ENCODE measurements at regions not wholly inside any gene's neighbourhood (a gene's known extent, or its start where the extent isn't known, plus 50 kb on each side); places are given as distances from the start of the nearest gene placed in this dataset.
A peak's percentile ranks its signal among the peaks of the same experiment; 100 is the strongest.

DNA sequence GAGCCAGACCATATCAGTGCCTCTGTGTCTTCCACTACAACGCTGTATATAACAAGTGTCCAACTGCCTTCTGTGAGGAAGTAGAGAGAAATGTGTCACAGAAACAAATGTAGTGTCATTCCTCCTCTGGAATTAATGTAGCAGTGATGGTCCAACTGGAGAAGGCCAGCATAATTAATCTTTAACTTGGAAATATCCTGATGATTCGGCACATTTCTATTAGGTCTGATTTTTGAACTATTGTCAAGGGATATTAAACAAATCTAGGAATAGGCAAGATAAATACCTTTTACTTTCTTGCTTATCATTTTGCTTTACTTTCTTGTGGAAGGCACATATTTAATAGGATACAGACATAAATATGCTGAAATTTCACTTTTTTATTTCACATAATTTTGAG lies 446.2 kb upstream of the ALCAM start:
- Histone ChIP-seq H3K4me1 (ENCODE audit: insufficient read depth, low read length) (peaks cover 10% of the 10 kb centered on the region), H3K9me3 (ENCODE audit: low read depth, low read length) (no peaks in the 10 kb centered on the region), H3K4me3 (ENCODE audit: insufficient read depth, low read length) (no peak overlapping the region), H2AFZ (ENCODE audit: low read length) (no peak overlapping the region), H3K27ac (ENCODE audit: low read depth, low read length) (no peak overlapping the region), H3K27me3 (ENCODE audit: insufficient read depth, low read length) (no peaks in the 10 kb centered on the region), H3K4me2 (ENCODE audit: insufficient read depth, low read length) (no peak overlapping the region), H4K20me1 (ENCODE audit: insufficient read depth, low read length) (no peaks in the 10 kb centered on the region), H3K36me3 (ENCODE audit: insufficient read depth, low read length) (no peaks in the 10 kb centered on the region), H3K79me2 (ENCODE audit: insufficient read depth, low read length) (no peaks in the 10 kb centered on the region)
- DNase-seq (ENCODE audit: insufficient read length, low spot score, missing footprints), result no peak
- TF ChIP-seq CTCF (IDR thresholded peaks at IDR 0.05; ENCODE audit: extremely low read depth, low read depth, low read length), result no peak

- no peaks in the 10 kb centered on the region for H4K20me1 ChIP-seq (ENCODE audit: insufficient read depth, low read length)
- no peaks in the 10 kb centered on the region for H3K27me3 ChIP-seq (ENCODE audit: insufficient read depth, low read length)
- H2AFZ ChIP-seq (ENCODE audit: low read length), result no peak overlapping the region
- H3K4me3 ChIP-seq (ENCODE audit: insufficient read depth, low read length), result no peak overlapping the region
- H3K4me2 ChIP-seq (ENCODE audit: insufficient read depth, low read length), result no peak overlapping the region
- H3K27ac ChIP-seq (ENCODE audit: low read depth, low read length), result no peak overlapping the region
- H3K36me3 ChIP-seq (ENCODE audit: insufficient read depth, low read length), result no peaks in the 10 kb centered on the region
- H3K79me2 ChIP-seq (ENCODE audit: insufficient read depth, low read length), result no peaks in the 10 kb centered on the region
- no peaks in the 10 kb centered on the region for H3K9me3 ChIP-seq (ENCODE audit: low read depth, low read length)
- no peaks in the 10 kb centered on the region for H3K4me1 ChIP-seq (ENCODE audit: insufficient read depth, low read length)
- TF ChIP-seq CTCF (IDR thresholded peaks at IDR 0.05; ENCODE audit: extremely low read depth, low read depth, low read length), result no peak
- no peak for DNase-seq (ENCODE audit: insufficient read length, low spot score, missing footprints)
Observed at GRCh38 chr3:104933972-104934371, 432.7 kb upstream of the ALCAM start.

GRCh38 chr3:104935613-104936012 lies 431.1 kb upstream of the ALCAM start:
- H3K27ac ChIP-seq (ENCODE audit: low read depth, low read length), result no peak overlapping the region
- TF ChIP-seq CTCF (IDR thresholded peaks at IDR 0.05; ENCODE audit: extremely low read depth, low read depth, low read length), result no peak
- H3K79me2 ChIP-seq (ENCODE audit: insufficient read depth, low read length), result no peaks in the 10 kb centered on the region
- no peak overlapping the region for H3K4me2 ChIP-seq (ENCODE audit: insufficient read depth, low read length)
- no peaks in the 10 kb centered on the region for H3K9me3 ChIP-seq (ENCODE audit: low read depth, low read length)
- H3K36me3 ChIP-seq (ENCODE audit: insufficient read depth, low read length), result no peaks in the 10 kb centered on the region
- no peak overlapping the region for H2AFZ ChIP-seq (ENCODE audit: low read length)
- no peaks in the 10 kb centered on the region for H4K20me1 ChIP-seq (ENCODE audit: insufficient read depth, low read length)
- H3K27me3 ChIP-seq (ENCODE audit: insufficient read depth, low read length), result no peaks in the 10 kb centered on the region
- no peak overlapping the region for H3K4me3 ChIP-seq (ENCODE audit: insufficient read depth, low read length)
- no peaks in the 10 kb centered on the region for H3K4me1 ChIP-seq (ENCODE audit: insufficient read depth, low read length)
- DNase-seq (ENCODE audit: insufficient read length, low spot score, missing footprints), result no peak

GRCh38 chr3:104939196-104939595 lies 427.5 kb upstream of the ALCAM start:
- Histone ChIP-seq H3K27me3 (ENCODE audit: insufficient read depth, low read length) (no peaks in the 10 kb centered on the region), H3K4me2 (ENCODE audit: insufficient read depth, low read length) (no peak overlapping the region), H3K4me1 (ENCODE audit: insufficient read depth, low read length) (no peaks in the 10 kb centered on the region), H3K9me3 (ENCODE audit: low read depth, low read length) (no peaks in the 10 kb centered on the region), H4K20me1 (ENCODE audit: insufficient read depth, low read length) (no peaks in the 10 kb centered on the region), H3K36me3 (ENCODE audit: insufficient read depth, low read length) (no peaks in the 10 kb centered on the region), H3K27ac (ENCODE audit: low read depth, low read length) (no peak overlapping the region), H3K79me2 (ENCODE audit: insufficient read depth, low read length) (no peaks in the 10 kb centered on the region), H2AFZ (ENCODE audit: low read length) (no peak overlapping the region), H3K4me3 (ENCODE audit: insufficient read depth, low read length) (no peak overlapping the region)
- DNase-seq (ENCODE audit: insufficient read length, low spot score, missing footprints), result peak; percentile 29
- no peak for TF ChIP-seq CTCF (IDR thresholded peaks at IDR 0.05; ENCODE audit: extremely low read depth, low read depth, low read length)

Measured in osteoblast (primary cell).